22Rv1 (cell line): ENCODE measurements at regions not wholly inside any gene's neighbourhood (a gene's known extent, or its start where the extent isn't known, plus 50 kb on each side); places are given as distances from the start of the nearest gene placed in this dataset.
"Not testable (repeated sequence)": the region's sequence is repeated elsewhere in the genome, so short reads cannot be mapped to it uniquely, and the experiment has no call there.

Source experiments
- H3K27ac ChIP-seq: fragments of 450-650 bp; 2 replicates; pipeline ENCODE4 v1.5.1; 2017
- ZFX ChIP-seq: fragments of 450-650 bp; IDR thresholded peaks from 2 replicates; pipeline ENCODE4 v1.6.1; 2017; ENCODE audit warnings: antibody characterized with exemption, borderline replicate concordance
- TF ChIP-seq, protein P1 (sequence below): fragments of 450-650 bp; IDR thresholded peaks from 2 replicates; pipeline ENCODE4 v1.5.1; 2017; ENCODE audit warnings: mild to moderate bottlenecking

DNA sequence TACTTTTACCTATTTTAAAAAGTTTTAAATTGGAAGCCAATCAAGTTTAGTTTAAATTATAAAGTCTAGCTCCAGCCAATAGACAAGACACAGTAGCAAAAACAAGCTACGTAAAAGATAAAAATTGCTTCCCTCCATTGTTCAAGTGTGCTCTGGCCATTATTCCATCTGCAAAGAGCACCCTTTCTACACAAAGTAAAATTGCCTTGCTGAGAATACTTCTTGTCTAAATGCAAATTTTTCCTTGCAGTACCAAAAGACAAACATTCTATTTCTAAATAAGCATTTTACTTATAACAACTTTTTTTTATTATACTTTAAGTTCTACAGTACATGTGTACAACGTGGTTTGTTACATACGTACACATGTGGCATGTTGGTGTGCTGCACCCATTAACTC is 75.9 kb upstream of the ZNF746 start:
- no peak overlapping the region for H3K27ac ChIP-seq
- TF ChIP-seq ZFX, result no peak
- TF ChIP-seq, protein P1, sequence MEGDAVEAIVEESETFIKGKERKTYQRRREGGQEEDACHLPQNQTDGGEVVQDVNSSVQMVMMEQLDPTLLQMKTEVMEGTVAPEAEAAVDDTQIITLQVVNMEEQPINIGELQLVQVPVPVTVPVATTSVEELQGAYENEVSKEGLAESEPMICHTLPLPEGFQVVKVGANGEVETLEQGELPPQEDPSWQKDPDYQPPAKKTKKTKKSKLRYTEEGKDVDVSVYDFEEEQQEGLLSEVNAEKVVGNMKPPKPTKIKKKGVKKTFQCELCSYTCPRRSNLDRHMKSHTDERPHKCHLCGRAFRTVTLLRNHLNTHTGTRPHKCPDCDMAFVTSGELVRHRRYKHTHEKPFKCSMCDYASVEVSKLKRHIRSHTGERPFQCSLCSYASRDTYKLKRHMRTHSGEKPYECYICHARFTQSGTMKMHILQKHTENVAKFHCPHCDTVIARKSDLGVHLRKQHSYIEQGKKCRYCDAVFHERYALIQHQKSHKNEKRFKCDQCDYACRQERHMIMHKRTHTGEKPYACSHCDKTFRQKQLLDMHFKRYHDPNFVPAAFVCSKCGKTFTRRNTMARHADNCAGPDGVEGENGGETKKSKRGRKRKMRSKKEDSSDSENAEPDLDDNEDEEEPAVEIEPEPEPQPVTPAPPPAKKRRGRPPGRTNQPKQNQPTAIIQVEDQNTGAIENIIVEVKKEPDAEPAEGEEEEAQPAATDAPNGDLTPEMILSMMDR, result no peak

DNA sequence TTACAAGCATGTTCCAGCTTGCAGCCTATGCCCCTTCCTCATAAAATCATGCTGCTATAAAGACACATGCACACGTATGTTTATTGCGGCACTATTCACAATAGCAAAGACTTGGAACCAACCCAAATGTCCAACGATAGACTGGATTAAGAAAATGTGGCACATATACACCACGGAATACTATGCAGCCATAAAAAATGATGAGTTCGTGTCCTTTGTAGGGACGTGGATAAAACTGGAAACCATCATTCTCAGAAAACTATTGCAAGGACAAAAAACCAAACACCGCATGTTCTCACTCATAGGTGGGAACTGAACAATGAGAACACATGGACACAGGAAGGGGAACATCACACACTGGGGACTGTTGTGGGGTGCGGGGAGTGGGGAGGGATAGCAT is 75.3 kb upstream of the ZNF746 start:
- H3K27ac ChIP-seq, result not testable (repeated sequence)

DNA sequence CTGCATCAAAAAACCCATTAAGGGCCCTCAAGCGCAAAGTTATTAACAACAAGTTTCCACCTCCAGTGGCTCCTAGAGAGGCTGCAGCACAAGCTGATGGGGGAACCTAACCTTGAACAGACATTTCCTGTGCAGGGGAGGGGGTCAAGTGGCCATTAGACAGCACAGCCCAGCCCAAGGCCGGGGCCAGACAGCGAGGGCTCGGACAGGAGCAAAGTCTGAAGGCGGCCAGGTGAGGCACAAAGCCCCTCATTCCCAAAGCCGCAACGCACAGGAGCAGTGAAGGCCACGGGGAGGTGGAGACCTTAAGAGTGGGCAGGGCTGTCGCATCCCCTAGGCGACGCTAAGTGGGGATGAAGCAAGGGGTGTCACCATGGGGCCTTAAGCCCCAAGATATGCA is 73.2 kb upstream of the ZNF746 start:
- TF ChIP-seq, protein P1, result no peak
- TF ChIP-seq ZFX, result no peak
- H3K27ac ChIP-seq, result no peak overlapping the region

DNA sequence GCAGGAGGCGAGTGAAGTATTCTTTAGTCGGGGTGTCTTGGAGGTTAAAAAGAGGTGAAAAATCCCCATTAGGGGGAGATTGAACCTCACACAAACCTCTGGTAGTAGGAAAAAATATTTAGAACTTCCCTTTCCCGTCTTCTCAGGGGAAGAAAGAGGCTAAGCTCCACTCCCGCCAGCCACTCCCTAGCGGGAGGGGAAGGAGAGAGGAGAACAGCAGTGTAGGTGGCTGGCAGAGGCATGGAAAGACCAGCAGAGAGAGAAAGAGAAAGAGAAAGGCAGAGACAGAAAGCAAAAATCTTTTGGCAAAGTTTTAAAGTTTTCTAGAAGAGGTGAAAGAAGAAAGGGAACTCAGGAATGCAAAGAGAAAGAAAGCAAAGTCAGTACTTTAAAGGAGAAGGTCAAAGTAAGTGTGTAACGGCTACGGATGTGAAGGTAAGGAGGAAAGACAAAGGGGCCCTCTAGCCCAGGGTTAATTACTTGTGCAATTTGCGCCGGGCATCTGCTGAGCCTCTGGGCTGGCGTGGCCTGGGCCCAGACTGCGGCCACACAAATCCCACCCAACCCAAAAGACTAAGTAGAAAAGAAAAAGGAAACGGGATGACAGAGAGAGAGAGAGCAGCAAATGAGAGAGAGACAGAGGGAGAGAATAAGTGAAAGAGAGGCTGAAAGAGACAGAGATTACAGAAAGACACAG is 72.3 kb upstream of the ZNF746 start:
- H3K27ac ChIP-seq, result no peak overlapping the region
- TF ChIP-seq ZFX, result no peak
- TF ChIP-seq, protein P1, result no peak

DNA sequence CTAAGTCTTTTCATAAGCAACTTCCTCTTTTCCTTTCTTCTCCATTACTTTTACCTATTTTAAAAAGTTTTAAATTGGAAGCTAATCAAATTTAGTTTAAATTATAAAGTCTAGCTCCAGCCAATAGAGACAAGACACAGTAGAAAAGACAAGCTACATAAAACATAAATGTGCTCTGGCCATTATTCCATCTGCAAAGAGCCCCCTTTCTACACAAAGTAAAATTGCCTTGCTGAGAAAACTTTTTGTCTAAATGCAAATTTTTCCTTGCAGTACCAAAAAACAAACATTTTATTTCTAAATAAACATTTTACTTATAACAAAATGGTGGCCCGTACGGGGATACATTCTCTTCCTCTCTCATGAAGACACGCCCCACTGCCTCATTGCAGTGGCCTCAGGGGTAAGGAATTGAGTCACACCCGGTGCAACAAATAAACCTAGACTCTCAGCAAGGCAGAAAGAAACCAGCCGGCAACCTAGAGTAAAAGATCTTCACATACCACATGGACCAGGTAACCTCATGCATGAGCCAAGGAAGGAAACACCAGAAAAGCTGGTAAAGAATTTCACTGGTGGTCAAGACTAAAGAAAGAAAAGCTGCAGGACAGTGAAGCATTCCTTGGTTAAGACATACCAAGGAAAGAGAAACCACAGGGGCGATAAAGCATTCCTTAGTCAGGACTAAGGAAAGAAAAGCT is 71.6 kb upstream of the ZNF746 start:
- TF ChIP-seq, protein P1, result no peak
- TF ChIP-seq ZFX, result no peak

DNA sequence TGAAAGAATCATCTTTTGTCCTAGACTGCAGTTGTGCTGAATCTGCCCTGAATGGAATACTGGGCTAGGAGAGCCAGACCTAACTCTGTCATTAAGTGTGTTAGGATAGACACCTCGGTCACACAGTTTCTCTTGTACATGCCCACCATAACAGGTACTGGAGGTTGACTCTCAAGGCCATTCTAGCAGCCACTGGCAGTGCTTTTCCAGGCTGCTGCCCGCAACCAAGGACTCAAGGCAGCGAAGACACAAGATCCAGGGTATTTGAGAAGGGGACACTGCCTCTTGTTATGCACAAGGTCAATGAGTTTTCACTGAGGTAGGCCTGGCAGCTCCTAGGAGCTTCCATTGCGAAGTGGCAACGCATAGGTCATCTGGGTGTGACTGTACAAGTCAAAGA is 70.6 kb upstream of the ZNF746 start:
- no peak overlapping the region for H3K27ac ChIP-seq
- TF ChIP-seq, protein P1, result no peak
- no peak for TF ChIP-seq ZFX

More for the DNA sequence above, 71.6 kb upstream of the ZNF746 start:
- H3K27ac ChIP-seq, result no peak overlapping the region

DNA sequence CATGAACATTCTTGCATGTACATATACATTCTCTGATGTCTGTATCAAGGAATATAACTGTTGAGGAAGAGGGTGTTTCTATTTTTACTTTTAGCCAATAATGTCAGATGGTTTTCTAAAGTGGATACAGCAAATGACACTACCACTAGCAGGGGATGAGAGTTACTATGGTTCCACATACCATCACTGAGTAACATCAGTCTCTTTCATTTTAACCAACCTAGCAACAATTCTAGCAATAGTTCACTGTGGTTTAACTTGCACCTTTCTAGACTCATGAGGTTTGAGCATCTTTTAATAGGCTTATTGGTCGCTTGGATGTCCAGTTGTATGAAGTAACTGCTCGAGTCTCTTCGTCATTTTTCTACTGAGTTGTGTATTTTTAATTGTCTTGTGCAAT is 68.5 kb upstream of the ZNF746 start:
- no peak overlapping the region for H3K27ac ChIP-seq

More for the DNA sequence above, 68.5 kb upstream of the ZNF746 start:
- TF ChIP-seq, protein P1, result no peak
- no peak for TF ChIP-seq ZFX
